GM12874 (cell line): ENCODE measurements at regions not wholly inside any gene's neighbourhood (a gene's known extent, or its start where the extent isn't known, plus 50 kb on each side); places are given as distances from the start of the nearest gene placed in this dataset.

ENCODE experiments used
- CTCF ChIP-seq: IDR thresholded peaks from 2 replicates; pipeline ENCODE4 v1.5.1; 2011; ENCODE audit warnings: low read depth, mild to moderate bottlenecking, control low read depth, low read length, moderate library complexity; ENCODE audit not compliant: insufficient read depth

DNA sequence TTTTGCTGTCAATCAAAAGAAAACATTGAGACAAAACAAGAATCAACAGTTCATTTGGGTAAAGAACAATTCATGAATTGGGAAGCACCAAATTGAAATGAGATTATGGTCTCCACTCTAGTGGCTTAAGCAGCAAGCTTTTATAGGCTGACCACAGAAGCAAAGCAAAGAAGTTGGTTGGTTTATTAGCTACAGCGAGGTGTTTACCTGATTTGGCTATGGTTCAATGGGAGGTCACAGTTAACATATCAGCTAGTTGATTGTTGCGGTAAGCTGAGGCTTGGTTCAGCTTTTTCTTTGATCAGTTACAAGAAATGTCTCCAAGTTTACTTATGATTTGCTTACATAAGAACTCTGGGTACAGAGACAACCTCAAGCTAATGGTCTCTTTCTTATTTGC lies 640.5 kb upstream of the GOLIM4 start:
- no peak for TF ChIP-seq CTCF

DNA sequence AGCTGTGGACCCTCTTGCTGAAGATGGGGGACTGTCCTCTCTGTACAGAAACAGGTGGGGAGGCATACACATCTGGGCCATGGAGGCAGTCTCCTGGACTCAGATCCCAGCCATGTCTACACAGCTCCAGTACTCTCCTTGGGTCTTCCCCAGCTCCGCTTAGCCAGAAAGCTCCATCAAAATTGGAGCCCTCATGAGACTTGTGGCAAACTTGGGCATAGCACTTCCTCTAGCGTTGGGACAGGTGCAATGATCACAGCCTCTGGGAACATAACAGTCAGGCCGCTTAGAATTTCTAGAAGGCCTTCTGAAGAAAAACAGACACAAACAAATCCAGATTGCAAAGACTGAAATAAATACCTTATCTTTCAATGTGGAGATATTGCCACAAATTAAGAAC lies 634.3 kb upstream of the GOLIM4 start:
- TF ChIP-seq CTCF: no peak

DNA sequence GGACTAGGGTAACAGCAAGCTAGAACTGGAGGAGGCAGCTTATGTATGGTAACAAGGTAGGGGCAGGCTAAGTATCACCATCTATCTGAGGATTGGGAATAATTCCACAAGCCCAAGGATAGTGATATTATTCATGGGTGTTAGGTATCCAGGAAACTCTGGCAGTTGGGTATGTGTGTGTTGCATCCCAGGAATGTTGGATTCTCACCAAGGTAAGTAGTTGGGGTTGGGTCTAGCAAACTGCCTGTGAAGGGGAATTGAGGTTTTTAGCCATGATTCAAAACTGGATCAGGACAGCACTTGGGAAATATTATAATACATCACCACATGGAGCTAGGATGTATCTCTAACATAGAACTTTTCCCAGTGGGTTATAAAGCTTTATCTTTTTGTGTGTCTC lies 626.4 kb upstream of the GOLIM4 start:
- no peak for TF ChIP-seq CTCF

DNA sequence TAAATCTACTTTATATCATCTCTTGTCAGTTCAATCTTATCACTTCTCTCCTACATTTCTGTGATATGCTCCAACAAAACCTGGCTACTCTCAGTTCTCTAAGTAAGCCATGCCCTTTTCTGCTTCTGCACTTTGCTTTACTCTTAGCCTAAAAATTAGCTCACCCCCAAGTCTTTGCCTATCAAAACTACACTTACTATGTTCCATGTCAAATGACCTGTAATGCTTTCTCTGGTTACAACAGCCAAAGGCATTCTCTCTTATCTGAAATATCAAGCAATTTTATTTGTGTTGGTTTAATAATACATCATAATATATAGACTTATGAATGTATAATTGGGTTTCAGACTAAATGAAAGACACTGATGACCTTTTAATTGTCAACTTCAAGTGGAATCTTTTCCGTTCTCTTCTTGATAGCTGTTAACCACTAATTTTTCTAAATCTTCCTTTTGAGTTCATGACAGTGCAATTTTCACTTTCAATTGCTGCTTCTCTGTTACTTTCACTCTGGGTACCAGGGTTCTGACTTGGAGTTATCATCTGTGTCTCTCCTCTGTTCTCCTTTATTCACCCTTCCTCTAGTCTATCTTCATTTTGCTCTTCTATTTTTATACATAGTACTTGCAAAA lies 619.0 kb upstream of the GOLIM4 start:
- no peak for TF ChIP-seq CTCF

GRCh38 chr3:168709073-168709472 lies 613.3 kb upstream of the GOLIM4 start:
- no peak for TF ChIP-seq CTCF

DNA sequence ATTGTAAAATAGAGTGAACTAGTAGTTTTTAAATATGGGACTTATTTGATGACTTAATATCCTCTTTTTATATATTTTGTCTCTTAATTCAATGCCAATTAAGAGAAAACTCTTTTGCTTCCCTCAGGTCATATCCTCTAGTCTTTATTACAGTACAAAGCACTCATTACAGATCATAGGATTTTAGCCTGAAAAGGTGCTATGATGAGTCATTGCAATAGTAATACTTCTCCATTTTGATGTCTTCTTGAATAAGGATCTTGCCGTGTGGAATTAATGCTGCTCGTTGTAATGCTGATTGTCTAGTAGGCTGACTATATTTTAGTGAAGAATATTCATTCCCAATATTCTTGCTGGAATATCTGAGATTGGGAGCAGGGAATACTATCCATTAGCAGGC lies 612.2 kb upstream of the GOLIM4 start:
- TF ChIP-seq CTCF: no peak

GRCh38 chr3:168705412-168705811 lies 609.7 kb upstream of the GOLIM4 start:
- no peak for TF ChIP-seq CTCF
